MM.1S (cell line): ENCODE measurements at regions not wholly inside any gene's neighbourhood (a gene's known extent, or its start where the extent isn't known, plus 50 kb on each side); places are given as distances from the start of the nearest gene placed in this dataset.

Experiments used
- CTCF ChIP-seq: fragments of 300-600 bp; sonication (generic); IDR thresholded peaks from 2 replicates; pipeline ENCODE4 v1.5.1; 2016; ENCODE audit warnings: antibody characterized with exemption, low read length, mixed read lengths
- EZH2phosphoT487 ChIP-seq: fragments of 300-600 bp; sonication (generic); IDR thresholded peaks from 2 replicates; pipeline ENCODE4 v1.6.1; 2018; ENCODE audit warnings: antibody characterized with exemption, low read length

GRCh38 chr13:50387051-50387581 lies 371.9 kb downstream of the KCNRG start:
- TF ChIP-seq CTCF (peak; percentile 39), EZH2phosphoT487 (no peak)
